ENCODE measurements at regions not wholly inside any gene's neighbourhood (a gene's known extent, or its start where the extent isn't known, plus 50 kb on each side); places are given as distances from the start of the nearest gene placed in this dataset.

- Histone ChIP-seq H3K9me3 (replicated peaks; ENCODE audit: insufficient read depth, low read length) (no peaks in the 10 kb centered on the region), H2AFZ (ENCODE audit: low read length) (no peak overlapping the region), H3K4me1 (ENCODE audit: low read length) (no peaks in the 10 kb centered on the region), H3F3A (ENCODE audit: insufficient read depth, low read length) (no peaks in the 10 kb centered on the region), H3K4me3 (ENCODE audit: low read length) (no peak overlapping the region), H3K4me2 (ENCODE audit: low read depth, low read length) (no peak overlapping the region), H3K27ac (ENCODE audit: low read length) (no peak overlapping the region), H3K79me2 (ENCODE audit: low read length) (no peaks in the 10 kb centered on the region), H3K9ac (ENCODE audit: low read length) (no peak overlapping the region), H3K27me3 (replicated peaks; ENCODE audit: insufficient read depth, low read length) (peaks cover 3% of the 10 kb centered on the region; the same call in 1 of the 2 replicates), H3K9me2 (replicated peaks; ENCODE audit: insufficient read depth, low read length) (no peaks in the 10 kb centered on the region), H4K20me1 (ENCODE audit: insufficient read depth, low read length) (no peaks in the 10 kb centered on the region), H3K36me3 (replicated peaks; ENCODE audit: insufficient read depth, low read length) (no peaks in the 10 kb centered on the region)
- no peak for TF ChIP-seq CTCF (IDR thresholded peaks at IDR 0.05; ENCODE audit: low read length)
- no peak for TF ChIP-seq EZH2phosphoT487 (IDR thresholded peaks at IDR 0.05; ENCODE audit: low read length)
- no peak for TF ChIP-seq EZH2 (optimal IDR thresholded peaks at IDR 0.05; ENCODE audit: low read depth, low read length)
- no peak for DNase-seq
Observed at GRCh38 chr14:101019541-101019940, 116.0 kb upstream of the RTL1 start.

- Histone ChIP-seq H3K9me3 (replicated peaks; ENCODE audit: insufficient read depth, low read length) (no peaks in the 10 kb centered on the region), H3K36me3 (replicated peaks; ENCODE audit: insufficient read depth, low read length) (no peaks in the 10 kb centered on the region), H2AFZ (ENCODE audit: low read length) (no peak overlapping the region), H4K20me1 (ENCODE audit: insufficient read depth, low read length) (no peaks in the 10 kb centered on the region), H3F3A (ENCODE audit: insufficient read depth, low read length) (no peaks in the 10 kb centered on the region), H3K79me2 (ENCODE audit: low read length) (no peaks in the 10 kb centered on the region), H3K4me2 (ENCODE audit: low read depth, low read length) (no peak overlapping the region), H3K27me3 (replicated peaks; ENCODE audit: insufficient read depth, low read length) (no peaks in the 10 kb centered on the region; the same call in 1 of the 2 replicates), H3K9ac (ENCODE audit: low read length) (no peak overlapping the region), H3K4me1 (ENCODE audit: low read length) (no peaks in the 10 kb centered on the region), H3K9me2 (replicated peaks; ENCODE audit: insufficient read depth, low read length) (no peaks in the 10 kb centered on the region), H3K27ac (ENCODE audit: low read length) (no peak overlapping the region), H3K4me3 (ENCODE audit: low read length) (no peak overlapping the region)
- DNase-seq: no peak
- TF ChIP-seq EZH2 (optimal IDR thresholded peaks at IDR 0.05; ENCODE audit: low read depth, low read length): no peak
- no peak for TF ChIP-seq CTCF (IDR thresholded peaks at IDR 0.05; ENCODE audit: low read length)
- TF ChIP-seq EZH2phosphoT487 (IDR thresholded peaks at IDR 0.05; ENCODE audit: low read length): no peak
Observed at GRCh38 chr14:101019990-101020710, 116.6 kb upstream of the RTL1 start.

GRCh38 chr14:101020834-101021370, 117.4 kb upstream of the RTL1 start:
- H3K4me2 ChIP-seq (ENCODE audit: low read depth, low read length): no peak overlapping the region
- H3K9me3 ChIP-seq (replicated peaks; ENCODE audit: insufficient read depth, low read length): no peaks in the 10 kb centered on the region
- H3K9me2 ChIP-seq (replicated peaks; ENCODE audit: insufficient read depth, low read length): no peaks in the 10 kb centered on the region
- H4K20me1 ChIP-seq (ENCODE audit: insufficient read depth, low read length): no peaks in the 10 kb centered on the region
- no peaks in the 10 kb centered on the region for H3K79me2 ChIP-seq (ENCODE audit: low read length)
- H3K4me3 ChIP-seq (ENCODE audit: low read length): no peak overlapping the region
- DNase-seq: no peak
- no peaks in the 10 kb centered on the region for H3K36me3 ChIP-seq (replicated peaks; ENCODE audit: insufficient read depth, low read length)
- TF ChIP-seq EZH2 (optimal IDR thresholded peaks at IDR 0.05; ENCODE audit: low read depth, low read length) (no peak), CTCF (IDR thresholded peaks at IDR 0.05; ENCODE audit: low read length) (no peak), EZH2phosphoT487 (IDR thresholded peaks at IDR 0.05; ENCODE audit: low read length) (no peak)
- H2AFZ ChIP-seq (ENCODE audit: low read length): no peak overlapping the region
- H3K9ac ChIP-seq (ENCODE audit: low read length): no peak overlapping the region
- no peak overlapping the region for H3K27ac ChIP-seq (ENCODE audit: low read length)
- H3F3A ChIP-seq (ENCODE audit: insufficient read depth, low read length): no peaks in the 10 kb centered on the region
- H3K27me3 ChIP-seq (replicated peaks; ENCODE audit: insufficient read depth, low read length): no peaks in the 10 kb centered on the region
- H3K4me1 ChIP-seq (ENCODE audit: low read length): no peaks in the 10 kb centered on the region

Measured in MM.1S (cell line).